Superior temporal gyrus (tissue), 1 donor: ENCODE measurements at regions not wholly inside any gene's neighbourhood (a gene's known extent, or its start where the extent isn't known, plus 50 kb on each side); places are given as distances from the start of the nearest gene placed in this dataset.
"Not testable (repeated sequence)": the region's sequence is repeated elsewhere in the genome, so short reads cannot be mapped to it uniquely, and the experiment has no call there.

ENCODE experiments used
- DNase-seq: peaks from one replicate; pipeline ENCODE4 v3.0.0-alpha.2; 2016; ENCODE audit errors: extremely low spot score

DNA sequence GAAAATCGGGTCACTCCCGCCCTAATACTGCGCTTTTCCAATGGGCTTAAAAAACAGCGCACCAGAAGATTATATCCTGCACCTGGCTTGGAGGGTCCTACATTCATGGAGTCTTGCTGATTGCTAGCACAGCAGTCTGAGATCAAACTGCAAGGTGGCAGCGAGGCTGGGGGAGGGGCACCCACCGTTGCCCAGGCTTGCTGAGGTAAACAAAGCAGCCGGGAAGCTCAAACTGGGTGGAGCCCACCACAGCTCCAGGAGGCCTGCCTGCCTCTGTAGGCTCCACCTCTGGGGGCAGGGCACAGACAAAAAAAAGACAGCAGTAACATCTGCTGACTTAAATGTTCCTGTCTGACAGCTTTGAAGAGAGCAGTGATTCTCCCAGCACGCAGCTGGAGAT is 150.6 kb upstream of the ANKFN1 start:
- not testable (repeated sequence) for DNase-seq

DNA sequence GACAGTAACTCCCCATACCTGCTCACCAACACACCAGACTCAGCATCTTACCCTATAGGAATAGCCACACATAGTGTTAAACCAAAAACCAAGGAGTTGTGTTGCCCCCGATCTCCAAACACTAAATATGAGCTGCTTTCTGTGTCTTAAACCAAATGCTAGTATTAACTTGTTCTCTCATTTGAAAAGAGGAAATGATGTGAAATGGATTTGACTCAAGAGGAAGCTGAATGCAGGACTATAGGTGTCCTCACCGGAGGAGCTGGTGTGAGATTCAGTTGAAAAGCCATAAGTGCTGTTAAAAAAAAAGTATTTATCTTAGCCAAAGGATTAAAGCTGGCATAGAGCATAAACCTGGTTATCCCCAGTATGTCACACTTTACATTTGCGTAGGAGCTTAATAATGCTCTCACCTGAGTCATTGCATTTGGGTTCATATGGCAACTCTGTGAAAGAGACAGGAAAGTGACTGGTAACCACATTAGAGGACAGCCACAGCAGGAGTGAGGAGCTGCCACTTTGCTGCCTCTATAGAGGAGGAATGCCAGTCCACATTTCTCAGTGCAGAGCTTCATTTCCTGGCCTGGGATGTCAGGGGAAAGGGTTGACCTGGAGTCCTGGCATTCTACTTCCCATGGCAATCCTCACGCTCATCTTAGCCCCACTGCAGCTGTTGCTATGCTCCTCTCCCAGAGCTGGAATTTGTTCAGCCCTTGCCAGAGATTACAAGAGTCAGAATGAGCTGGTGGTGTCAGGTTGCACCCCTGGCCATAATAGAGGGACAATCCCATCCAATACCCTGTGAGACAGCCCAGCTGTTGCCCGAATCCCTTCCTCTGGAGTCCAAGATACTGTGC is 143.3 kb upstream of the ANKFN1 start:
- no peak for DNase-seq

DNA sequence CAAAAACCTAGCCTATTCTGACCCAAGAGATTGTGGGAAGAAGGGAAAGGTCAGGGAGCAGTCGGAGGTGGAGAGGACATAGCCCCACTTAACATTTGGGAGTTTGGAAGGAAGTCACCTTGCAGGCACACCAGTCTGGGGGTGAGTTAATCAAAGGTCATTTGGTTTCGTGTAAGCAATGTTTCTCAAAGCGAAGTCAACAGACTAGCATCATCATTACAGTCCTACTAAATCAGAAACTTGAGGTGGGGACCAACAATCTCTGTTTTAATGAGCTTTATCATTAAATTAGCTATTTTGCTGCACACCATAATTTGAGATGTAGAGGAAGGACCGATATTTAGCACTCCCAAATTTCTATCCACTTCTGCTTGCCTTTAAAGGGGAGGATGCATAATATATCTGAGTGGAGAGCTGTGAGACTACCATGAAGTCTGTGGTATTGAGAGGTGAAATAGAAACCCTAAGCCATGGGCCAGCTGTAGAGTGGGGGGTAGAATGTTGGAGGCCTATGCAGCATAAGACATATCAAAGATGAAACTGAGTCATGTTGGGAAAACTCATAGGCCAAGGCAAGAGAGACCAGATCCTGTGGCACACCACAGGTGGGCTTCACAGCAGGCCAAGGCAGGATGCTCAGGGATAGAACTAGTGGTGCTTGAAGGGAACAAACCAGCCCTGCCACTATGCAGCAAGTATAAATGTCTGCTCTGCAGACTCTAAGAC is 141.7 kb upstream of the ANKFN1 start:
- DNase-seq: no peak

DNA sequence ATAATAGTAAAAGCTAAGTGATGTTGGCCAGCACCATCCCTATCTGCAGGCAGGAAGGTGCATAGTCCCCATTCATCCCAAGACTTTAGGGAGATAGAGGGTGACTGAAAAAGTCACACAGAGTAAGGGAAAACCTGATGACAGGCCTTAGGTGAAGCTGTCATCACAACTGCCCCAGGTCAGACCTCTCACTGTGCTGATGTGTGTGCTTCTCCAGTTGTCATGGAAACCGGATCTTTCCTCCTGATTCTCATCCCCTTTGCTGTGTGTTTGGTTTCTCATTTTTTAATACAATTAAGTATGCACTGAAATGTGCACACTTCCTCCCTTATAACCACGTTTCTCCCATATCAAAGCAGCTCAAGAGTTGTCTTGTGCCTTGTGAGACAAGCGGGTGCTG is 135.1 kb upstream of the ANKFN1 start:
- DNase-seq: no peak

DNA sequence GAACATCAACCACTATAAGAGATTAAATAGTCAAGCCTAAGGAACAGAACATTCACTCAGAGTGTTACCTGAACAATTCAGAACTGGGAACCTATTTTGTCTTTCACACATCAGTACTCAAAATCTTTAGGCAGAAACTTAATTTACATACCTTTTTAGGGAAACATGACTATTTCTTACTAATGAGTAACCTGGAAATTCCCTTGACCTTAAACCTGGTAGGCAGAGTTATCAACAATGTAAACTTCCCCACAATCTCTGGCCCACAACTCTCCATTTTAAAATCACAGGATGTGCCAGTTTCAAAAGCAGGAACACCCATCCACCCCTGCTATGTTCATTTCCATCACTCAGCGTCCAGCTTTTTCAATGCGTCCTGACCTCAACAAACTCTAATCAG is 132.9 kb upstream of the ANKFN1 start:
- no peak for DNase-seq

- no peak for DNase-seq
Measured at GRCh38 chr17:56021681-56022190, 131.5 kb upstream of the ANKFN1 start.

DNA sequence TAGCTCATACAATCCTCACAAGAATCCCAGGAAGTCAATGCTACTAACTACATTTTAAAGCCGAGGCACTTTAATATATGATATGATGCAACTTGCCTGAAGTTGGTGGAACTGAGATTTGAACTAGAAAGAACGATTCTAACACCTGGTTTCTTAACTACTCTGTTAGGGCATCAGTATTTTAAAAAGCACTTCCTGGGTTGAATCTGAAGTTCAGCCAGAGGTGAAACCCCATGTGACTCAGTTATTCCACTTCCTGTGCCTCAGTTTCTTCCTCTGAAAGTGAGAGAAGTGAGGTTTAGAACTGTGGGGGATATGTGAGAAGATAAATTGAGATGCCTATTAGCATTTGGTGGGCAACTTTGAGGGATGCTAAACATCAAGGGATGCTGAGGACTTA is 129.4 kb upstream of the ANKFN1 start:
- DNase-seq: no peak

DNA sequence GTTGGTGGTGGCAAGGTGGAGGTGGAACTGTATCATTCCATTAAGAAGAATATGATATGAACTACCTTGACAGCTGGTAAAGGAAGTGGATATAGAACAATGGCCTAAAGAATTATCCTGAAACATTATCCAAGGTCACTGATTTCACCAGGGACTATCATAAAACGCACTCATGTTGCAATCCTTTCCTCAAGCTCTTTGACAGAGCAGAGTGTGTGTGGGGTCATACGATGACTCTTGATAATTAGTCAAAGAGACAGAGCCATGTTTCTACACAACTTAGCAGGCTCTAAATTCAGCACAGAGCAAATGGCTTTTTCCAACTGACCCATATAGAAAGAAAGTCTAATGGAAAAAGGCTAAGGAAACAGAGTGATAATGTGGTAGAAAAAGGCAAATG is 126.4 kb upstream of the ANKFN1 start:
- no peak for DNase-seq

GRCh38 chr17:56028837-56029236 is 124.4 kb upstream of the ANKFN1 start:
- no peak for DNase-seq

DNA sequence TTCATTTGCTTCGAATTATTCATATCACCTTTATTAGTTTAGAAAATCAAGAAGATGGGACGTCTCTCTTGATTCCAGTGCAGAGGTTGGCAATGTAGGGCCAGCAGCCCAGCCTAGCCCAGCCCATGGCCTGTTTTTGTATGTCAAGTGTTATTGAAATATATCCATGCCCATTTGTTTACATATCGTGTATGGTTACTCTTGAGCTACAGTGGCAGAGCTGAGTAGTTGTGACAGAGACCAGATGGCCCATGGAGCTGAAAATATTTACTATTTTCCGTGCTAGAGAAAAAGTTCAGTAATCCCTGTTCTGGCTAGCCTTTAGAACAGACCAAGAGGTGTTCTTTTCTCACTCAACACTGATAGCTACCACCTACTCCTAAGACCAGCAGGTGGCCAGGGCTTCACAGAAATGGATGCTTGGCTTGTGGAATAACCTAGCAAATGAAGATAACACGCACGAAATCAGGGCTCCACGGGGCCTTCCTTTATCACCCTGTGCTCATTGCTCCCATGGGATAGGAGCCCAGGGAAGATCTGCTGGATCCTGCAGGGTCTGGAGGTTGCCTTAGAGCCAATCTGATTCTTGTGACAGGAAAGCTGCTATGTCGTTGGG is 123.2 kb upstream of the ANKFN1 start:
- DNase-seq: no peak

DNA sequence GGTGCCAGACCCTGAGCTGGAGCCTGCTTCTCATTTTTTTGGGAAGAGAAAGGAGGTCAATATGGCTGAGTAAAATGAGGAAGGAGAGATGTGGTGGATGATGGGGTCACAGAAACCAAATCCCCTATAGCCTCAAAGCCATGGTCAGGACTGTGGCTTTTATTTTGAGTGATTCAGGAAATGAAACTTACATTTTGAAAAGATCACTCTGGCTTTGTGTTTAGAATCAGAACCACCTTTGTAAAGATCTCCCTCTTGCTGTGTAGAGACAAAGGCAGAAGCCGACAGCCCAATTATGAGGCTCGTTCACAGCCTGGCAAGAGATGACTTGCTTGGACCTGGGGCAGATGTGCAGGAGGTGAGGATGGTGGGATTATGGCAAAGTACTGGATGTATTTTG is 121.6 kb upstream of the ANKFN1 start:
- no peak for DNase-seq

DNA sequence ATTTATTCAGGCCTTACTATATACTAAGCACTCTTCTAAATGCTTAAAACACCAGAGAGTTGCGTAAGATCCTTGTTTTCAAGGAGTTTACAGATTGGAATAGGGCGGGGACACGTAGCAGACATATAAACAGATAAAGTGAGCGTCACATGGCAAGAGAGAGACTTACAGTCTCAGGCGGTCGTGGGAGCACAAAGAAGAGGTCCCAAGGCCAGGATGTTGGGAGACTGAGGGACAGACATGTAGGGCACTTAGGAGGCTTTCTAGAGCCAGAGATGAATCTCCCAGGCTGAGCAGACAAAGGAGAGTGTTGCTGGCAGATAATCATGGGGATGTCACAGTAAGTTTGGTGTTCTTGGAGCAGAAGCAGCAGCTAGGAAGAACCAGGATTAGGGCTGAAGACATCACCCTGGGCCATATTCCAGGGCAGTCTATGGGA is 119.1 kb upstream of the ANKFN1 start:
- no peak for DNase-seq

GRCh38 chr17:56038131-56038530 is 115.1 kb upstream of the ANKFN1 start:
- no peak for DNase-seq

GRCh38 chr17:56045872-56046271 is 107.4 kb upstream of the ANKFN1 start:
- DNase-seq: no peak

GRCh38 chr17:56047331-56047730 is 105.9 kb upstream of the ANKFN1 start:
- DNase-seq: no peak

- no peak for DNase-seq
Measured at GRCh38 chr17:56057869-56058268, 95.4 kb upstream of the ANKFN1 start.

DNA sequence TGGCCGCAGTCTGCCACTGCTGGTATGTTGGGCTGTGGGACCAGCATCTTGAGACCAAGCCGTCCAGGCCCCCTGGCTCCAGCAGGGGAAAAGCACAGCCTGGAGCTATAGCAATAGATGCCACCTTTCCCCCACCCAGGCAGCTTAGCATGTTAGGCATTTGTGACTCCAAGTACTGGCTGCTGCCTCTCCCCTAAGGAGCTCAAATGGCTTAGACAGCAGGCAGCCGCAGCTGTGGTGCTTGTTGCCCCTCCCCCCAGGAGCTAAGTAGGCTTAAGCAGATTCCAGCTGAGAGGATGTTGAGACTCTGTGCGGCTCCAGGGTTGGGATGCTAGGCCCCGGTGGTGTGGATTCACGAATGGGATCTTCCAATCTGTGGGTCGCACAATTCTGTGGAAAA is 88.8 kb upstream of the ANKFN1 start:
- no peak for DNase-seq

DNA sequence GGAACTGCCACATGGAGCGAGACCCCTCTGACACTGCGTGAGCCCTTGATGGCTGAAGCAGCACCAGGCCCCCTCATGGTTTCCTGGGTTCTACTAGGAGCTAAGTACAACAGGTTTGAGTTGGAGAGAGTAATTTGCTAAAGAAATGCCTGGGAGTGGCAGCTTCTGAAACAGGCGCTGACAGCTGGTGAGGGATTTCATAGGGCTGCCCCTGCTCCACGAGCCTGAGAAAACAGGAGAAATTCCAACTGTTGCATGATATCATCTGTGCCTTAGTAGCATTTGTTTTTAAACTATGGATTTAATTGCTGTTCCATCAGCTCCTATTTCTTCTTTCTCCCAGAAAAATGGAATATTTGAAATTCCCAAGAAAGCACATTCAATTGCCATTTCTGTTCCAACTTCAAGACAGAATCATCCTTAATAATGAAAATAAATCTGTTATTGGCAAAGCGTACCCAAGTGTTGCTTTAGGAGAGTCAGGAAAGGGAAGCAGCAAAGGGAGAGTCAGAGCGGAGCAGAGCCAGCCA is 78.8 kb upstream of the ANKFN1 start:
- no peak for DNase-seq

DNA sequence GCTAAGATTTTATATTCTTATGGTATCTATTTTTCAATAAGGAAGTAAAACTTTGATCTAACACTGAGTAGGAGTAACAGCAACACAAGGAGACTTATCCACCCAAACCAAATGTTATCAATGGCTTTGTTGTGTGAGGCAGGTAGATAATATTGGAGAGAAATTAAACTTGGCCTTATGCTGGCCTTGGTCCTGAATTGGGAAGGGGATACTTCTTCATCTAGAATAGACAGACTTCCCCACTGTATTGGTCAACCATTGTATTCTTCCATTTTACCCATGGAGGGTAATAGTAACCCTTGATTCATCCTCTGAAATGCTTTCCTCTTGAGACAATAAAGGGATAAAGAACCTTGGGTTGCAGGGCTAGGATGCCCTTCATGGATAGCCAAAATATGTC is 76.3 kb upstream of the ANKFN1 start:
- no peak for DNase-seq

GRCh38 chr17:56083475-56083874 is 69.8 kb upstream of the ANKFN1 start:
- no peak for DNase-seq

GRCh38 chr17:56085576-56086267 is 67.6 kb upstream of the ANKFN1 start:
- DNase-seq: no peak

DNA sequence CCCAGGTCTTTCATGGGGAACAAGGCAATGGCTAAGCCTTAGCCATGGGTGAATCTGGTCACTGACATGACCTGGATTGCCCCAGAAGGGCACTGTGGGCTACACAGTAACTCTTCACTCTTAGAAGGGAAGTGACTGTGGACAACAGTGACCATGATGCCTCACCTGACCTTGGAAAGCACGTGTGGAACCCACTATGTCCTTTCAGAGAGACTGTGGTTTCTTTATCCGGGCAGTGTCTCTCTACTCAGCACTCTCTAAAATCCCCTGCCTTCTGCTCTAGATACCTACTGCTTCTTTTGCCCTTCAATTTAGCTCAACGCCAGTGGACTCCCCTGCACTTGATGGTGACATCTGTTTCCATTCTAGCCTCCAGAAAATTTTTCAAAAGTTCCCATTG is 66.1 kb upstream of the ANKFN1 start:
- no peak for DNase-seq
